ENCODE measurements at regions not wholly inside any gene's neighbourhood (a gene's known extent, or its start where the extent isn't known, plus 50 kb on each side); places are given as distances from the start of the nearest gene placed in this dataset.

GRCh38 chr7:39890411-39890810 lies 59.6 kb upstream of the CDK13 start:
- DNase-seq = no peak

DNA sequence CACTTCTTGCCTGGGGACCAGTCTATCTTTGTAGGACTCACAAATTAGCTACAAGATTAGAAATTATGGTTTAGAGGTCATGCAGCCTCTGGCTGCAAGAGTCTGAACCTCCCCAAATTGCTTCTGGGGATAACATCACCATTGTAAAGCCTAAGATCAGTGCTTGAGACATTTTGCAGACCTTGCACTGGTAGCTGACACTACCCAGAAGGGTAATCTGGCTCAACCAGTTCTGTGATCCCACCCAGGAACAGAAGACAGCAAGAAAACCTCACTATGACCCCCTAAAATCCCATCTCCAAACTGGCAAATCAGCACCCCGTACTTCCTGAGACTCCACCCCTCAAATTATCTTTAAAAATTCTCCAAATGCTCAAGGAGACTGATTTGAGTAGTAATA lies 58.2 kb upstream of the CDK13 start:
- DNase-seq = no peak

DNA sequence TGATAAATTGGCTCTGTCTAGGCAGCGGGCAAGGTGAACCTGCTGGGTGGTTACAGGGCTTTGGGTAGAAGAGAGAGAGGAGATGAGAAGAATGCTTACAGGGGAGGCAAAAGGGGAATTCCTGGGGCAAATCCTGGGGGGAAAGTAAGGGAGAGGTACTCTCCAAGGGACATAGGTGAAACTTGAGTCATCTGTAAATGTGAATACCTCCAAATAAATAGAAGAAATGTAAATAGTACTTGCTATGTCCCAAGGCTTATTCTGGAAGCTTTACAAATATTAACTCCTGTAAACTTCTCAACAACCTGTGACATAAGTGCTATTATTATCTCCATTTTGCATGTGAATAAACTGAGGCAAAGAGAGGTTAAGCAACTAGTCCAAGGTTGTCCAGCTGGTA lies 57.7 kb upstream of the CDK13 start:
- no peak for DNase-seq

GRCh38 chr7:39894904-39895303 lies 55.2 kb upstream of the CDK13 start:
- DNase-seq = no peak

DNA sequence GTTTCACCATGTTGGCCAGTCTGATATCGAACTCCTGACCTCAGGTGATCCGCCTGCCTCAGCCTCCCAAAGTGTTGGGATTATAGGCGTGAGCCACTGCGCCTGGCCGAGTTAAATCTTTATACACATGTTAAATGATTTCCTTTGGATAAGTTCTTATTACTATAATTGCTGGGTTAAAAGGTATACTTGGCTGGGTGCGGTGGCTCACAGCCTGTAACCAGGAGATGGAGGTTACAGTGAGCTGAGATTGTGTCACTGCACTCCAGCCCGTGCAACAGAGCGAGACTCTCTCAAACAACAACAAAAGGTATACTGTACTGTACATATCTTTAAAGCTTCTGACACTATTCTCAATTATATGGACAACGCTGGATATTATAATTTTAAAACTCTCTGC lies 53.2 kb upstream of the CDK13 start:
- no peak for DNase-seq

DNA sequence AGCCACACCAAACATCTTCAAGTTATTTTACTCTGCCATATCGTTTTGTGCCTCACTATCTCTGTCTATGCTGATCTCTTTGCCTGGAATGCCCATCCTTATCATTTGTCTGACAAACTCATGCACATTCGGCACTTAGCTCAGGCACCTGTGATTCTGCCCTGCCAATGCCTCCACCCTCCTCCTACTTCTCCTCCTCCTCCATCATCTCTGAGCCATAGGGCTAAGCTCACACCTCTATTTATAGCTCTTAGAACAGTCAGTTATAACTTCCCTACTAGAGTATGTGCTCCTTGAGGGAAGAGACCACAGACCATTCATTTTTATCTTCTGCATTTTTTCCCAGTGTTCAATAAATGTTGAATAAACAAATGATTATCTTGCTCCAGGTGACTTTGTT lies 51.2 kb upstream of the CDK13 start:
- DNase-seq = no peak

Data from NCI-H526 (cell line).